K562 (cell line): ENCODE measurements at regions not wholly inside any gene's neighbourhood (a gene's known extent, or its start where the extent isn't known, plus 50 kb on each side); places are given as distances from the start of the nearest gene placed in this dataset.
A peak's percentile ranks its signal among the peaks of the same experiment; 100 is the strongest.

Experiments used
- ATAC-seq: fragments of 200-7000 bp; cut with Tn5 transposase; 3 replicates; pipeline ENCODE4 v1.9.1; 2020; ENCODE audit warnings: moderate library complexity
- BruUV-seq: library from RNA; stranded (reverse); fragments of 400-500 nt; replicated peaks from 2 replicates; lab custom pipeline; 2021; lab: Mats Ljungman, UMichigan
- CTCF ChIA-PET: fragments of 300-600 bp; formaldehyde crosslinking; extraction: SDS; loops from one replicate; lab custom pipeline; 2021; ENCODE audit warnings: low intra/inter-chr PET ratio; lab: Yijun Ruan, JAX
- POLR2A ChIA-PET: fragments of 300-600, 350-650 bp; sonication (Branson Sonifier 250); formaldehyde crosslinking; extraction: SDS; loops from one replicate; lab custom pipeline; 2021; ENCODE audit warnings: antibody characterized with exemption, inconsistent platforms; lab: Yijun Ruan, JAX
- DNase-seq, 4 experiments: peaks; one replicate each; pipeline versions ENCODE4 v3.0.0 to v3.0.0-alpha.2; 2011 to 2018; ENCODE audit warnings: low spot score in 3 of 4, mixed read lengths in 3 of 4; ENCODE audit errors: extremely low read depth in 1 of 4
- FAIRE-seq: peaks from 2 replicates; lab custom pipeline; 2011; peaks lifted over from hg19 to GRCh38; lab: Jason Lieb, UNC
- H2AFZ ChIP-seq: 2 replicates; pipeline ENCODE4 v1.6.0; 2011; ENCODE audit warnings: low read depth, low read length, control low read depth, inconsistent platforms
- H3K27ac ChIP-seq: fragments of 200-600 bp; 3 replicates; pipeline ENCODE4 v1.8.0; 2011; ENCODE audit warnings: low read depth, mild to moderate bottlenecking, control low read depth, inconsistent platforms, low read length, moderate library complexity, mixed read lengths; ENCODE audit errors: extremely low read depth
- H3K27me3 ChIP-seq, 2 experiments: fragments of 300-600 bp in 1 of 2; 2 replicates in 1 of 2; 3 replicates in 1 of 2; pipeline versions ENCODE4 v1.6.0 to v1.8.0; 2011; ENCODE audit warnings: inconsistent platforms in 2 of 2, low read length in 2 of 2, mild to moderate bottlenecking in 1 of 2, mixed read lengths in 1 of 2, moderate library complexity in 1 of 2; ENCODE audit not compliant: control insufficient read depth in 2 of 2, insufficient read depth in 2 of 2
- H3K36me3 ChIP-seq: fragments of 300-600 bp; 3 replicates; pipeline ENCODE4 v1.8.0; 2011; ENCODE audit warnings: mild to moderate bottlenecking, low read length, inconsistent platforms; ENCODE audit not compliant: control insufficient read depth, insufficient read depth
- H3K4me1 ChIP-seq, 2 experiments: fragments of 200-600 bp in 1 of 2; replicated peaks in 1 of 2; 2 replicates in 1 of 2; 3 replicates in 1 of 2; pipeline versions ENCODE4 v1.5.1 to v1.8.0; 2011; ENCODE audit warnings: inconsistent platforms in 2 of 2, low read length in 2 of 2, mild to moderate bottlenecking in 1 of 2, mixed read lengths in 1 of 2, moderate library complexity in 1 of 2; ENCODE audit not compliant: control insufficient read depth in 2 of 2, insufficient read depth in 2 of 2
- H3K4me2 ChIP-seq: 2 replicates; pipeline ENCODE4 v1.6.1; 2011; ENCODE audit warnings: low read length, control low read depth, inconsistent platforms, mixed read lengths; ENCODE audit not compliant: insufficient read depth
- H3K4me3 ChIP-seq: fragments of 200-600 bp; sonication (generic), shearing (Covaris generic); 2 replicates; pipeline ENCODE4 v1.5.1; 2016; ENCODE audit warnings: control low read depth, inconsistent platforms
- H3K79me2 ChIP-seq: fragments of 200-600 bp; 3 replicates; pipeline ENCODE4 v1.8.0; 2011; ENCODE audit warnings: low read length, inconsistent platforms; ENCODE audit not compliant: control insufficient read depth, insufficient read depth
- H3K9ac ChIP-seq, 2 experiments: 2 replicates each; pipeline versions ENCODE4 v1.6.0 to v1.6.1; 2011; ENCODE audit warnings: low read depth in 2 of 2, low read length in 2 of 2, control low read depth in 1 of 2, inconsistent platforms in 1 of 2, mild to moderate bottlenecking in 1 of 2, mixed read lengths in 1 of 2; ENCODE audit not compliant: insufficient read depth in 1 of 2
- H3K9me1 ChIP-seq: one replicate; pipeline ENCODE4 v1.6.0; 2011; ENCODE audit warnings: inconsistent platforms, mild to moderate bottlenecking, low read length, moderate library complexity; ENCODE audit not compliant: control insufficient read depth, insufficient read depth
- H3K9me3 ChIP-seq: replicated peaks from 2 replicates; pipeline ENCODE4 v1.5.1; 2011; ENCODE audit warnings: low read depth, low read length, inconsistent platforms; ENCODE audit not compliant: control insufficient read depth, insufficient read depth
- H4K20me1 ChIP-seq: replicated peaks from 2 replicates; pipeline ENCODE4 v1.6.1; 2011; ENCODE audit warnings: low read length, inconsistent platforms, mixed read lengths; ENCODE audit not compliant: control insufficient read depth, insufficient read depth
- ZBTB40 ChIP-seq, 2 experiments: fragments of 450-650 bp in 1 of 2; sonication (generic) in 1 of 2; formaldehyde crosslinking in 1 of 2; IDR thresholded peaks; 2 replicates each; pipeline versions ENCODE4 v1.7.1 to v1.9.0; 2016 to 2022; ENCODE audit warnings: inconsistent platforms in 1 of 2, mild to moderate bottlenecking in 1 of 2, missing genetic modification reagents in 1 of 2
- ZNF785 ChIP-seq: fragments of 250-450 bp; sonication (Bioruptor Pico); IDR thresholded peaks from 2 replicates; pipeline ENCODE4 v1.4.0; 2020; ENCODE audit warnings: mild to moderate bottlenecking
- WGBS: fragments of 100-300 bp; shearing (Covaris generic); methylation state at CpG from one replicate; pipeline ENCODE4 v1.1.6; 2016; ENCODE audit warnings: low coverage, mixed read lengths; ENCODE audit not compliant: insufficient coverage; ENCODE audit errors: missing lambda C conversion rate; 5-methylcytosine and 5-hydroxymethylcytosine counted together
- in situ Hi-C: fragments of 300-500 bp; cut with MboI; formaldehyde crosslinking; loops from 4 replicates; pipeline ENCODE4 v1.15.0; 2018; ENCODE audit warnings: inconsistent platforms, mixed read lengths
- intact Hi-C: fragments of 100-400 bp; cut with micrococcal nuclease; formaldehyde crosslinking; loops from 2 replicates; pipeline ENCODE4 v1.14.2; 2022

GRCh38 chr1:87629673-87630072 is 301.0 kb downstream of the LMO4 start:
- Histone ChIP-seq H4K20me1 (no peaks in the 10 kb centered on the region), H3K79me2 (no peaks in the 10 kb centered on the region), H3K9me1 (no peaks in the 10 kb centered on the region), H3K27me3 (no peaks in the 10 kb centered on the region), H3K4me2 (no peak overlapping the region), H3K36me3 (no peaks in the 10 kb centered on the region), H3K9me3 (no peaks in the 10 kb centered on the region), H3K27ac (no peak overlapping the region), H3K4me3 (no peak overlapping the region), H3K4me1 (no peaks in the 10 kb centered on the region), H3K9ac (no peak overlapping the region), H2AFZ (no peak overlapping the region)
- intact Hi-C loops, result no loop called here
- ATAC-seq (no peak), FAIRE-seq (no peak), DNase-seq (no peak)
- CTCF ChIA-PET, result no interaction called here
- WGBS, result 6% methylated on average over 1 of the region's 1 CpG
- in situ Hi-C loops, result no loop called here
- TF ChIP-seq ZBTB40 (IDR thresholded peaks at IDR 0.05) (peak; percentile 87), ZBTB40 (CRISPR knock-in tag; IDR thresholded peaks at IDR 0.05) (peak; percentile 44; the same call in 1 of the 2 replicates), ZNF785 (CRISPR knock-in tag) (no peak)
- BruUV-seq, result no TSS peak
- POLR2A ChIA-PET, result interaction anchor here (0.6 kb wide), 1 partner anchor 53 kb away, joined by 3 read pairs; no protein-coding TSS in a partner anchor
